HepG2 (cell line): ENCODE measurements at regions not wholly inside any gene's neighbourhood (a gene's known extent, or its start where the extent isn't known, plus 50 kb on each side); places are given as distances from the start of the nearest gene placed in this dataset.

ENCODE experiments used
- ATAC-seq: fragments of 200-7000 bp; cut with Tn5 transposase; 3 replicates; pipeline ENCODE4 v1.9.1; 2020; ENCODE audit warnings: mild to moderate bottlenecking, moderate library complexity
- BruUV-seq: library from RNA; stranded (reverse); fragments of 400-500 nt; replicated peaks from 2 replicates; lab custom pipeline; 2021; lab: Mats Ljungman, UMichigan
- CTCF ChIA-PET: fragments of 300-600 bp; formaldehyde crosslinking; extraction: SDS; loops from one replicate; lab custom pipeline; 2021; ENCODE audit warnings: low total read pairs, inconsistent platforms, low intra/inter-chr PET ratio; lab: Yijun Ruan, JAX
- POLR2A ChIA-PET: fragments of 350-600 bp; sonication (Branson Sonifier 250); formaldehyde crosslinking; loops from one replicate; lab custom pipeline; 2020; ENCODE audit warnings: antibody characterized with exemption, inconsistent platforms; lab: Yijun Ruan, JAX
- DNase-seq: peaks from one replicate; pipeline ENCODE4 v3.0.0-alpha.2; 2015; ENCODE audit warnings: low spot score
- FAIRE-seq: peaks from 3 replicates; lab custom pipeline; 2011; peaks lifted over from hg19 to GRCh38; lab: Jason Lieb, UNC
- H2AFZ ChIP-seq: one replicate; pipeline ENCODE4 v1.6.1; 2011; ENCODE audit warnings: low read length, inconsistent platforms
- H3K27ac ChIP-seq: fragments of 300-600 bp; 3 replicates; pipeline ENCODE4 v1.8.0; 2011; ENCODE audit warnings: mixed run types, mild to moderate bottlenecking, mixed read lengths, low read length, inconsistent platforms; ENCODE audit not compliant: insufficient read depth; ENCODE audit errors: extremely low read length
- H3K27me3 ChIP-seq, 2 experiments: fragments of 200-600 bp in 1 of 2; 2 replicates in 1 of 2; 3 replicates in 1 of 2; pipeline versions ENCODE4 v1.6.0 to v1.8.0; 2011; ENCODE audit warnings: low read length in 2 of 2, mild to moderate bottlenecking in 2 of 2, moderate library complexity in 2 of 2, inconsistent platforms in 1 of 2; ENCODE audit not compliant: insufficient read depth in 2 of 2, control insufficient read depth in 1 of 2
- H3K36me3 ChIP-seq, 2 experiments: fragments of 200-600 bp in 1 of 2; replicated peaks in 1 of 2; 2 replicates in 1 of 2; 3 replicates in 1 of 2; pipeline versions ENCODE4 v1.5.1 to v1.8.0; 2011; ENCODE audit warnings: low read length in 2 of 2, inconsistent platforms in 1 of 2; ENCODE audit not compliant: insufficient read depth in 2 of 2, control insufficient read depth in 1 of 2
- H3K4me1 ChIP-seq: 2 replicates; pipeline ENCODE4 v1.5.1; 2012; ENCODE audit warnings: low read length, inconsistent platforms; ENCODE audit not compliant: insufficient read depth
- H3K4me2 ChIP-seq: 2 replicates; pipeline ENCODE4 v1.6.0; 2011; ENCODE audit warnings: low read depth, low read length, inconsistent platforms
- H3K4me3 ChIP-seq, 3 experiments: fragments of 200-600 bp in 1 of 3; sonication (generic), shearing (Covaris generic) in 1 of 3; replicated peaks in 1 of 3; 2 replicates each; pipeline ENCODE4 v1.5.1; 2011 to 2016; ENCODE audit warnings: low read length in 3 of 3, inconsistent platforms in 2 of 3, low read depth in 2 of 3, mild to moderate bottlenecking in 2 of 3, control low read depth in 1 of 3, mixed read lengths in 1 of 3; ENCODE audit not compliant: insufficient read depth in 1 of 3
- H3K79me2 ChIP-seq: one replicate; pipeline ENCODE4 v1.6.1; 2011; ENCODE audit warnings: low read length, inconsistent platforms; ENCODE audit not compliant: insufficient read depth
- H3K9ac ChIP-seq: 2 replicates; pipeline ENCODE4 v1.6.0; 2011; ENCODE audit warnings: mild to moderate bottlenecking, low read depth, low read length, inconsistent platforms; ENCODE audit not compliant: insufficient read depth
- H3K9me3 ChIP-seq: 2 replicates; pipeline ENCODE4 v1.5.1; 2012; ENCODE audit warnings: mild to moderate bottlenecking, low read length
- H4K20me1 ChIP-seq: 2 replicates; pipeline ENCODE4 v1.6.0; 2011; ENCODE audit warnings: inconsistent platforms, mild to moderate bottlenecking, low read length, moderate library complexity; ENCODE audit not compliant: insufficient read depth
- ARNT ChIP-seq: fragments of 450-650 bp; IDR thresholded peaks from 2 replicates; pipeline ENCODE4 v1.6.1; 2017
- BRCA1 ChIP-seq: sonication (generic); formaldehyde crosslinking; IDR thresholded peaks from 2 replicates; pipeline ENCODE4 v1.4.0; 2020; ENCODE audit warnings: missing genetic modification reagents
- NCOA2 ChIP-seq: sonication (generic); formaldehyde crosslinking; IDR thresholded peaks from 2 replicates; pipeline ENCODE4 v1.8.0; 2022; ENCODE audit warnings: inconsistent platforms
- NFATC3 ChIP-seq: sonication (generic); formaldehyde crosslinking; IDR thresholded peaks from 2 replicates; pipeline ENCODE4 v1.5.1; 2020; ENCODE audit warnings: mild to moderate bottlenecking, missing genetic modification reagents
- NR2F2 ChIP-seq: IDR thresholded peaks from 2 replicates; pipeline ENCODE4 v1.6.1; 2012; ENCODE audit warnings: low read depth, inconsistent platforms, borderline replicate concordance
- RFX5 ChIP-seq: IDR thresholded peaks from 2 replicates; pipeline ENCODE4 v1.6.1; 2011; ENCODE audit warnings: low read depth, low read length, improper control_type of control experiment
- ZFP37 ChIP-seq: sonication (generic); formaldehyde crosslinking; IDR thresholded peaks from 2 replicates; pipeline ENCODE4 v1.4.0; 2020; ENCODE audit warnings: missing genetic modification reagents, borderline replicate concordance
- ZKSCAN5 ChIP-seq: sonication (generic); formaldehyde crosslinking; IDR thresholded peaks from 2 replicates; pipeline ENCODE4 v1.5.1; 2020; ENCODE audit warnings: mild to moderate bottlenecking, missing genetic modification reagents
- ZNF180 ChIP-seq: sonication (generic); formaldehyde crosslinking; IDR thresholded peaks from 2 replicates; pipeline ENCODE4 v1.4.0; 2020; ENCODE audit warnings: low read depth, missing genetic modification reagents, borderline replicate concordance
- ZNF207 ChIP-seq: fragments of 450-650 bp; IDR thresholded peaks from 2 replicates; pipeline ENCODE4 v1.6.1; 2016; ENCODE audit warnings: antibody characterized with exemption, borderline replicate concordance
- ZNF354B ChIP-seq: sonication (generic); formaldehyde crosslinking; IDR thresholded peaks from 2 replicates; pipeline ENCODE4 v1.8.0; 2022; ENCODE audit warnings: mild to moderate bottlenecking, missing genetic modification reagents
- ZNF546 ChIP-seq: sonication (generic); formaldehyde crosslinking; conservative IDR thresholded peaks from 2 replicates; pipeline ENCODE4 v1.8.1; 2023; ENCODE audit warnings: mild to moderate bottlenecking, missing genetic modification reagents
- ZNF552 ChIP-seq: sonication (generic); formaldehyde crosslinking; IDR thresholded peaks from 2 replicates; pipeline ENCODE4 v1.9.0; 2022; ENCODE audit warnings: missing genetic modification reagents, mild to moderate bottlenecking, borderline replicate concordance
- WGBS: methylation state at CpG from one replicate; pipeline ENCODE4 v1.1.6; 2017; ENCODE audit warnings: low lambda C conversion rate; 5-methylcytosine and 5-hydroxymethylcytosine counted together
- in situ Hi-C: cut with HindIII; loops from 2 replicates; pipeline ENCODE4 v1.10.0; 2017; ENCODE audit warnings: low pct_unique_long_range_greater_than_20kb; ENCODE audit not compliant: extremely low pct_ligation_motif_present
- intact Hi-C: fragments of 100-400 bp; cut with micrococcal nuclease; formaldehyde crosslinking; loops from one replicate; pipeline ENCODE4 v1.10.0; 2022; ENCODE audit not compliant: unreplicated experiment
- TF ChIP-seq, protein P1 (sequence below): sonication (generic); formaldehyde crosslinking; IDR thresholded peaks from 2 replicates; pipeline ENCODE4 v1.4.0; 2020; ENCODE audit warnings: missing genetic modification reagents

- Histone ChIP-seq H2AFZ (no peak overlapping the region), H3K9me3 (no peaks in the 10 kb centered on the region), H3K9ac (no peak overlapping the region), H3K4me3 (no peak overlapping the region), H4K20me1 (no peaks in the 10 kb centered on the region), H3K36me3 (no peaks in the 10 kb centered on the region), H3K79me2 (no peaks in the 10 kb centered on the region), H3K4me2 (no peak overlapping the region), H3K4me1 (0 out of 2 replicates have a peak, but pooled peaks cover 7% of the 10 kb centered on the region), H3K27ac (no peak overlapping the region), H3K27me3 (peaks cover 0 to 7% of the 10 kb centered on the region in 2 experiments; a peak in 1 of 5 replicates)
- ATAC-seq: no peak
- CTCF ChIA-PET: no interaction called here
- POLR2A ChIA-PET: no interaction called here
- DNase-seq: no peak
- BruUV-seq: no TSS peak
- intact Hi-C loops (no loop called here), in situ Hi-C loops (no loop called here)
- TF ChIP-seq, protein P1, sequence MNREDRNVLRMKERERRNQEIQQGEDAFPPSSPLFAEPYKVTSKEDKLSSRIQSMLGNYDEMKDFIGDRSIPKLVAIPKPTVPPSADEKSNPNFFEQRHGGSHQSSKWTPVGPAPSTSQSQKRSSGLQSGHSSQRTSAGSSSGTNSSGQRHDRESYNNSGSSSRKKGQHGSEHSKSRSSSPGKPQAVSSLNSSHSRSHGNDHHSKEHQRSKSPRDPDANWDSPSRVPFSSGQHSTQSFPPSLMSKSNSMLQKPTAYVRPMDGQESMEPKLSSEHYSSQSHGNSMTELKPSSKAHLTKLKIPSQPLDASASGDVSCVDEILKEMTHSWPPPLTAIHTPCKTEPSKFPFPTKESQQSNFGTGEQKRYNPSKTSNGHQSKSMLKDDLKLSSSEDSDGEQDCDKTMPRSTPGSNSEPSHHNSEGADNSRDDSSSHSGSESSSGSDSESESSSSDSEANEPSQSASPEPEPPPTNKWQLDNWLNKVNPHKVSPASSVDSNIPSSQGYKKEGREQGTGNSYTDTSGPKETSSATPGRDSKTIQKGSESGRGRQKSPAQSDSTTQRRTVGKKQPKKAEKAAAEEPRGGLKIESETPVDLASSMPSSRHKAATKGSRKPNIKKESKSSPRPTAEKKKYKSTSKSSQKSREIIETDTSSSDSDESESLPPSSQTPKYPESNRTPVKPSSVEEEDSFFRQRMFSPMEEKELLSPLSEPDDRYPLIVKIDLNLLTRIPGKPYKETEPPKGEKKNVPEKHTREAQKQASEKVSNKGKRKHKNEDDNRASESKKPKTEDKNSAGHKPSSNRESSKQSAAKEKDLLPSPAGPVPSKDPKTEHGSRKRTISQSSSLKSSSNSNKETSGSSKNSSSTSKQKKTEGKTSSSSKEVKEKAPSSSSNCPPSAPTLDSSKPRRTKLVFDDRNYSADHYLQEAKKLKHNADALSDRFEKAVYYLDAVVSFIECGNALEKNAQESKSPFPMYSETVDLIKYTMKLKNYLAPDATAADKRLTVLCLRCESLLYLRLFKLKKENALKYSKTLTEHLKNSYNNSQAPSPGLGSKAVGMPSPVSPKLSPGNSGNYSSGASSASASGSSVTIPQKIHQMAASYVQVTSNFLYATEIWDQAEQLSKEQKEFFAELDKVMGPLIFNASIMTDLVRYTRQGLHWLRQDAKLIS: no peak
- TF ChIP-seq ZNF207 (no peak), ZKSCAN5 (CRISPR knock-in tag) (no peak), ZFP37 (CRISPR knock-in tag) (no peak), NR2F2 (no peak), ZNF546 (CRISPR knock-in tag) (no peak), NCOA2 (CRISPR knock-in tag) (no peak), BRCA1 (CRISPR knock-in tag) (no peak), ARNT (no peak), RFX5 (no peak), ZNF354B (CRISPR knock-in tag) (no peak), ZNF552 (no peak), ZNF180 (no peak), NFATC3 (CRISPR knock-in tag) (no peak)
- FAIRE-seq: no peak
- 59% methylated on average over 1 of the region's 2 CpGs for WGBS
These were observed 99.5 kb upstream of the SPATA13 start for GRCh38 chr13:24060993-24061392.
